H7 (cell line): ENCODE measurements at regions not wholly inside any gene's neighbourhood (a gene's known extent, or its start where the extent isn't known, plus 50 kb on each side); places are given as distances from the start of the nearest gene placed in this dataset.
"Not testable (repeated sequence)": the region's sequence is repeated elsewhere in the genome, so short reads cannot be mapped to it uniquely, and the experiment has no call there.

ENCODE experiments used
- DNase-seq: peaks from one replicate; pipeline ENCODE4 v3.0.0; 2012
- H3K27me3 ChIP-seq: 2 replicates; pipeline ENCODE4 v1.6.0; 2011; ENCODE audit warnings: mild to moderate bottlenecking, low read length; ENCODE audit not compliant: control insufficient read depth, insufficient read depth
- H3K36me3 ChIP-seq: replicated peaks from 2 replicates; pipeline ENCODE4 v1.5.1; 2011; ENCODE audit warnings: low read length; ENCODE audit not compliant: control insufficient read depth, insufficient read depth
- H3K4me3 ChIP-seq: 2 replicates; pipeline ENCODE4 v1.5.1; 2011; ENCODE audit warnings: low read depth, mild to moderate bottlenecking, control low read depth, low read length, moderate library complexity; ENCODE audit not compliant: insufficient read depth

- H3K36me3 ChIP-seq: no peaks in the 10 kb centered on the region
- H3K27me3 ChIP-seq: no peaks in the 10 kb centered on the region
- H3K4me3 ChIP-seq: no peak overlapping the region
- no peak for DNase-seq
Measured at GRCh38 chr20:52064931-52065330, 126.6 kb downstream of the ZFP64 start.

DNA sequence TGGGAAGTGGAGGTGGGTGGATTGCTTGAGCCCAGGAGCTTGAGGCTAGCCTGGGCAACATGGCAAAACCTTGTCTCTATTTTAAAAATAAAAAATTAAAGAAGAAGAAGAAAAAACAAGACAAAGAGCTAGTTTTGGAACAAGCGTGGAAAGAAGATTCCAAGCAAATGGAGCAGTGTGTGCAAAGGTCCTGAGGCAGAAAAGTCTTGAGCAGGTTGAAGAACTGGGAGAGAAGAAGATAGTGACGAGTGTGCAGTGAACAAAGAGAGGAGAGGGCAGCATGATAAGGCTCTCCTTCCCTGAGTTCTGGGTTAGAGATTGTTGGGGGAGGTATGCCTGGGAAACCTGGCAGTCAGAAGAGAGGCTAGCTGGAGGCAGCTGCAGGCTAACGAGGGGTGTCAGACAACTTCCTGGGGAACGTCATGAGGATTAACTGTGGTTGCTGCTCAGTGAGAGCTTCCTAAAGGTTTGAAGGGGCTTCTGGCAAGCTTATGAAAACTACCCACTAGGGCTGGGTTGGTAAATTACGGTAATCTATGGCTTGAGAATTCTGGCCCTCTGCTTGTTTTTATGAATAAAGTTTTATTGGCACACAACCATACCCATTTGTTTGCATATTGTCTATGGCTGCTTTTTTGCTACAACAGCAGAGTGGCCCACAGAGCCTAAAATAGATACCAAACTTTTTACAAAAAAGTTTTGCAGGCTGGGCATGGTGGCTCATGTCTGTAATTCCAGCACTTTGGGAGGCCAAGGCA lies 128.9 kb downstream of the ZFP64 start:
- Histone ChIP-seq H3K36me3 (no peaks in the 10 kb centered on the region), H3K27me3 (no peaks in the 10 kb centered on the region), H3K4me3 (no peak overlapping the region)
- no peak for DNase-seq

- no peak overlapping the region for H3K4me3 ChIP-seq
- DNase-seq: peak; percentile 67
- H3K36me3 ChIP-seq: no peaks in the 10 kb centered on the region
- H3K27me3 ChIP-seq: no peaks in the 10 kb centered on the region
Measured at GRCh38 chr20:52060794-52061714, 130.5 kb downstream of the ZFP64 start.

DNA sequence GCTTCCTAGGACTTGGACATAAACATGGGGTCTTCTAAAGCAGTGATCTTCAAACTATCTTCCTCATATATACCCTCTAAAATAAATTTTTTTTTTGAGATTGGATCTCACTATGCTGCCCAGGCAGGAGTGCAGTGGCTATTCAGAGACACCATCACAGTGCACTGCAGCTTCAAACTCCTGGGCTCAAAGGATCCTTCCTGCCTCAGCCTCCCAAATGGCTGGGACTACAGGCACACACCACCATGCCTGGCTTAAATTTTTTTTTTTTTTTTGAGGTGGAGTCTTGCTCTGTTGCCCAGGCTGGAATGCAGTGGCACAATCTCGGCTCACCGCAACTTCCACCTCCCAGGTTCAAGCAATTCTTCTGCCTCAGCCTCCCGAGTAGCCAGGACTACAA lies 134.4 kb downstream of the ZFP64 start:
- H3K27me3 ChIP-seq, DNase-seq, H3K4me3 ChIP-seq, H3K36me3 ChIP-seq: not testable (repeated sequence)

DNA sequence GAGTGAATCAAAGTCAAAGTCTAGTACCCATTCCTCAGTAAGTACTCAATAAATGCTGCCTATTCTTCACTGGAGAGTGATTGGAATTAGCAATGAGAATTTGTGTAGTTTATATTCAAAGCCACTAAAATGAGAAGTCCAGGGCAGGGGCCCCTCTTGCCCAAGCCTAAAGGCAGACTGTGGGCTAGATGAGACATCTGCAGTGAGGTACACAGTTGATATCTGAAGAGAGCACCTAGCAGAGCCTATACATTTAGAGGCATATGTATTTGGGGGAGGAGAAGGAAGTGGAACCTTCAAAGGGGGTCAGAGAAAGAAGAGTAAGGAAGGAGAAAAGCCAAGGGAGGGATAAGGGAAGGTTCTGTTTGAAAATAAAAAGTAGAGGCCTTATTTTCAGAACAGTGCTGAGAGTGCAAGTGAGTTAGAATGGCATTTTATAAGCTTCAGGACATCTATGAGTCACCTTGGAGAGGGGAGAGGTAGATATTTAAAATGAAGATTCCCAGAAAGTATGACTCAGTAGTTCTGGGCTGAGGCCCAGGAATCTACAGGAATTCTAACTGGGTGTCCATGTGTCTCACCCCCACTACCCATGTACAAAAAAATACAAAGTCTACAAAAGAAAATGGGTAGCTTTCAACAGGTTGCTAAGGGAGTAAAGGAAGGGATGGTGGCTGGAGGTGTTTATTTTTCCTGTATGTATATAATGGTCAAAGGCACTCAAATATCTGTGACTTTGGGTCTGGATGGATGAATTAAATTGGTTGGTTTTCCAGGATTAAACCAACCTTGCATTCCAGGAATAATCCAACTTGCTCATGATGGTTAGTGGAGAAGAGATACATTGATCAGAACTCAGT lies 135.1 kb downstream of the ZFP64 start:
- no peaks in the 10 kb centered on the region; the same call in 1 of the 2 replicates for H3K36me3 ChIP-seq
- no peak for DNase-seq
- no peak overlapping the region for H3K4me3 ChIP-seq
- no peaks in the 10 kb centered on the region for H3K27me3 ChIP-seq

DNA sequence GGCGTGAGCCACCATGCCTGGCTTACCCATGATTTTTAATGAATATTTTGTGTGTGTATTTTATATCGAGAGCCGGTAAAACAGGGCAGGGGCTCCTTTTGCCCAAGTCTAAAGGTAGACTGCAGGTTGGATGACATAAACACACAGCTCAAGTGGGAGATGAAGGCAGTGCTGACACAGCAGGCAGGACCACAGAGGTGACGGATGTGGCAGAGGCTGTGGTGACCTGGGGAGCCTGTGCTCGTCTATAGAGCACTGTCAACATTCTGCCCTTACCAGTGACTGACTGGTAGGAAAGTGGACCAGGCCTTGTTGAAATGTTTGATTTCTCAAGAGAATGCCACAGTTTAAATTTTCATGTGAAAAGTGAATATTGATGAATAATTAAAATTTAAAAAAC lies 137.5 kb downstream of the ZFP64 start:
- Histone ChIP-seq H3K4me3 (no peak overlapping the region), H3K27me3 (no peaks in the 10 kb centered on the region), H3K36me3 (no peaks in the 10 kb centered on the region; the same call in 1 of the 2 replicates)
- no peak for DNase-seq

DNA sequence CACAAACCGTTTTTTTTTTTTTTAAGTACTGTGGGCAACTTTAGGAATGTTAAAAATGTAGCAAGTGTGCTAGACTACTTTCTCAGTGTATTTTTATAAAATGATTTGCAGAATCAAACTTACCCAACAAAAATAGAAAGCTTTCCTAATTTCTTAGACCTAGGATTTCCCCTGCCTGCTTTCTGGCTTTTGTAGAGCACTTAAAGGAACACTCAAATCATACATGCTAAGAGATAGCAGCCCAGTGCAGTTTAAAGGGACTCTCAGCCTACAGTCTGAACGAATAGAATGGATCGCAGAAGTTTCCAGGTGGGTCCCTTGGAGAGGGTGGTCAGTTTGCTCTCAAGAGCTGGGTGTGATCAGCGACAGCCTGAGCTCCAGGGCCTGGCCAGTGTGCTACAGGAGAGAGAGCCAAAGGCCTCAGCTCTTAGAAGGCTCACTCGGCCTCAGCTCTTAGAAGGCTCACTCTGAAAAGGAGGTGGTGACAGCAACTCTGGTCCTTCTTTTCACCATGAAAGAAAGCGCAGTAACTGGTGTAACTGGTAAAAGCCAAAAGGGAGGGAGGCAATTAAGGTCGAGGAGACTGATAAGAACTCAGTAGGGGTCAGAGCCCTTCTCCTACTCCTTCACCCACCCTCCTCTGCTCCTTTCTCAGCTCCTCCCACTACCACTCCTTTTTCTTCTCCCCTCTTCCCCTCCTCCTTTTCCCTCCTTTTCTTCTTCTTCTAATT lies 142.4 kb downstream of the ZFP64 start:
- Histone ChIP-seq H3K36me3 (no peaks in the 10 kb centered on the region), H3K27me3 (no peaks in the 10 kb centered on the region), H3K4me3 (no peak overlapping the region)
- DNase-seq: peak; percentile 42

DNA sequence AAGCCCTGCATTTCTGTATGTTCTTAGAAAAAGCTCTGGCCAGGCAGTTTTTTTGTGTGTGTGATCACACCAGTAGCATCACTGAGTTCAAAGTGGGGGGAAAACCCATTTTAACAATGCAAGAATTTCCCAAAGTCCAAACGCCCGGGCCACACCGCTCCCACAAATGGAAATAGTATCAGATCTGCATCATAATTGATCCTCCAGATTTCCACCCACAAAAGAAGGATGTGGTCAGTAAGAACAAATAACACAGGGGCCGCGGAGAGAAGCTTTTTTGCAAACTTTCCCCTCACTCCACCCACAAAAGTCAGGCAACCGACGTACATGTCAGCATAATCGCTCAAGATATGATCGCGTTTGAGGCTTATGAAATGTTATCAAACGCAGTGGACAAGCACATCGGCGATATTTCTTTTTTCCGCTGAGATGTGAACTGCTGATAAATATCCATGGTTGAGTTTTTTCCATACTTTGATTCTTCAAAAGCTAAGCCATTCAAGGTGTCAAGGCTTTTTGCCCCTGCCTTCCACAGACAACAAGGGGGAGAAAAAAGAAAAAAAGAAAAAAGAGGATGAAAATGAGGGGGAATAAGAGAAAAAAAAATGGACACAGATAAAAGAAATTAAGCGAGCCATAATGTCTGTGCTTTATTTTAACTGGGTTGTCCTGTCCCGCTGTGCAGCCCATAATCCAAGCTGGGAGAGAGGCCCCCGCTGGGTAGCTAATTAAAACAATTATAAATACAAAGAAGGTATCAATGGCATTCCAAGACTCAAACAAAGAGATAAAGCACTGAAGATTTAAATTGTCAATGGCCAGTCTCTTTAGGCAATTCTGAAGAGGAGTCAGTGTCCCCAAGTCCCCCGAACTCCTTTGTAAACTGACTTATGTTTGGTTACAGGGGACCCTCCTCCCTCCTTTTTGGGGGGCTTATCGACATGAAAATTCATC lies 143.5 kb downstream of the ZFP64 start:
- H3K27me3 ChIP-seq: no peaks in the 10 kb centered on the region
- H3K4me3 ChIP-seq: 0 out of 2 replicates have a peak overlapping the region, but pooled peaks have one; percentile 18
- peak; percentile 39 for DNase-seq
- no peaks in the 10 kb centered on the region for H3K36me3 ChIP-seq

DNA sequence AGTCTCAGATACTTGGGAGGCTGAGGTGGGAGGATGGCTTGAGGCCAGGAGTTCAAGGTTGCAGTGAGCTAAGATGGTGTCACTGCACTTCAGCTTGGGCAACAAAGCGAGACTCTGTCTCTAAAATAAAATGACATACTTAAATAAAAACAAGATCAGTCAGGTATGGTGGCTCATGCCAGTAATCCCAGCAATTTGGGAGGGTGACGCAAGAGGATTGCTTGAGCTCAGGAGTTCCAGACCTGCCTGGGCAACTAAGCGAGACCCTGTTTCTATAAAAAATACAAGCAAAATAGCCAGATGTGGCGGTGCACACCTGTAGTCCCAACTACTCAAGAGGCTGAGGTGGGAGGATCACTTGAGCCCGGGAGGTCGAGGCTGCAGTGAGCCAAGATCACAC lies 149.6 kb downstream of the ZFP64 start:
- H3K4me3 ChIP-seq: no peak overlapping the region
- H3K27me3 ChIP-seq: no peaks in the 10 kb centered on the region
- no peak for DNase-seq
- H3K36me3 ChIP-seq: no peaks in the 10 kb centered on the region

DNA sequence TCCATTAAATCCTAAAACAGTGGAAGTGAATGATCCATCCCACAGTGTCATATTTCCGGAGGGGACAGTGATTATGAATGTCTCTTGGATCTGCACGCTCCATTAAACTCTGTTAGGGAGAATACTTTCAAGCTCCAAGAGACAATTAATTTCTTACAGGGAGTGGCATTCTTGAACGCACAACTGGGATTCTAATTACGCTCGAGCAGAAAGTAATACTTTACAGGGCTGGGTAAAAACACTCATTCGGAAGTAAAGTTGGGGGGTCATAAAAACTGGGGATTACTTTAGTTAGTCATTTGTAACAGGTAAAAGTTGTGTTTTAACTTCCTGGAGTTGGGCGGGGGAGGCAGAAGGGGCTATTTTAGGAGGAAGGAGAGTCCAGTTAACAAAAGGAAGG lies 151.8 kb downstream of the ZFP64 start:
- Histone ChIP-seq H3K27me3 (no peaks in the 10 kb centered on the region), H3K4me3 (no peak overlapping the region), H3K36me3 (no peaks in the 10 kb centered on the region)
- DNase-seq: no peak

GRCh38 chr20:52038632-52039031 lies 152.9 kb downstream of the ZFP64 start:
- DNase-seq: not testable (repeated sequence)

GRCh38 chr20:52037370-52037769 lies 154.2 kb downstream of the ZFP64 start:
- H3K27me3 ChIP-seq: no peaks in the 10 kb centered on the region
- DNase-seq: no peak
- H3K4me3 ChIP-seq: no peak overlapping the region
- no peaks in the 10 kb centered on the region for H3K36me3 ChIP-seq

More at GRCh38 chr20:52038632-52039031, 152.9 kb downstream of the ZFP64 start:
- H3K27me3 ChIP-seq, H3K4me3 ChIP-seq, H3K36me3 ChIP-seq: not testable (repeated sequence)

DNA sequence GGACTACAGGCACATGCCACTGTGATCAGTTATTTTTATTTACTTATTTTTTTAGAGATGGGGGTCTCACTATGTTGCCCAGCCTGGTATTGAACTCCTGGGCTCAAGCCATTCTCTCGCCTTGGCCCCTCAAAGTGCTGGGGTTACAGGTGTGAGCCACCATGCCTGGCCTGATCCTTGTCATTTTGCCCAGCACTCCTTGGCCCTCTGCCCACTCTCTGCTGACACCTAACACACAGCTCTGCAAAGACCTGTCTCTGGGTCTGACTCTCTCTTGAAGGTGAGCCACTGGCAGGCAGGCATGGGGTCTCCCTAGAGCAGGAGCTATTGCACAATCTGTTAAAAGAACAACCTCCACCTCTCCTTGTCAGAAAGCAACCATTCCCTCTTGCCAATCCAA lies 155.6 kb downstream of the ZFP64 start:
- H3K36me3 ChIP-seq: no peaks in the 10 kb centered on the region
- no peak overlapping the region for H3K4me3 ChIP-seq
- H3K27me3 ChIP-seq: no peaks in the 10 kb centered on the region
- DNase-seq: no peak
